H1 (cell line): ENCODE measurements at regions not wholly inside any gene's neighbourhood (a gene's known extent, or its start where the extent isn't known, plus 50 kb on each side); places are given as distances from the start of the nearest gene placed in this dataset.

Experiments used
- CTCF ChIA-PET: fragments of 300-600 bp; sonication (Branson Sonifier 250); formaldehyde crosslinking; loops from one replicate; lab custom pipeline; 2021; ENCODE audit not compliant: partially characterized antibody; lab: Charles Lee
- POLR2A ChIA-PET: fragments of 300-600 bp; sonication (Branson Sonifier 250); formaldehyde crosslinking; loops from one replicate; lab custom pipeline; 2021; ENCODE audit warnings: inconsistent platforms; ENCODE audit not compliant: partially characterized antibody; lab: Charles Lee
- DNase-seq, 2 experiments: peaks; one replicate each; pipeline versions ENCODE4 v3.0.0 to v3.0.0-alpha.2; 2010 to 2022; ENCODE audit warnings: low spot score in 2 of 2, low read depth in 1 of 2, mixed read lengths in 1 of 2
- FAIRE-seq: peaks from 2 replicates; lab custom pipeline; 2011; peaks lifted over from hg19 to GRCh38; lab: Jason Lieb, UNC
- H2AFZ ChIP-seq: 2 replicates; pipeline ENCODE4 v1.8.1; 2012; ENCODE audit warnings: low read length, inconsistent platforms
- H2AK5ac ChIP-seq: 2 replicates; pipeline ENCODE4 v1.6.1; 2013; ENCODE audit warnings: low read depth, low read length
- H2BK120ac ChIP-seq: replicated peaks from 2 replicates; pipeline ENCODE3; 2013; ENCODE audit warnings: low read depth, low read length, inconsistent platforms
- H2BK12ac ChIP-seq: 2 replicates; pipeline ENCODE4 v1.6.1; 2013; ENCODE audit warnings: low read depth, low read length
- H2BK15ac ChIP-seq: 2 replicates; pipeline ENCODE4 v1.6.1; 2013; ENCODE audit warnings: low read length
- H2BK20ac ChIP-seq: 2 replicates; pipeline ENCODE4 v1.6.1; 2013; ENCODE audit warnings: low read length
- H2BK5ac ChIP-seq: 2 replicates; pipeline ENCODE4 v1.6.1; 2013; ENCODE audit warnings: low read depth, low read length
- H3K14ac ChIP-seq: 2 replicates; pipeline ENCODE4 v1.6.1; 2013; ENCODE audit warnings: inconsistent platforms; ENCODE audit not compliant: insufficient read length
- H3K18ac ChIP-seq: 2 replicates; pipeline ENCODE4 v1.6.1; 2013; ENCODE audit warnings: low read length; ENCODE audit errors: extremely low read depth
- H3K23ac ChIP-seq: 2 replicates; pipeline ENCODE4 v1.6.1; 2013; ENCODE audit warnings: inconsistent platforms; ENCODE audit not compliant: insufficient read length
- H3K23me2 ChIP-seq: 2 replicates; pipeline ENCODE4 v1.6.1; 2013; ENCODE audit warnings: low read depth, low read length
- H3K27ac ChIP-seq: 2 replicates; pipeline ENCODE4 v1.6.1; 2011; ENCODE audit warnings: low read depth, low read length, inconsistent platforms
- H3K27me3 ChIP-seq, 4 experiments: replicated peaks in 1 of 4; 1 replicate in 1 of 4; 2 replicates in 3 of 4; pipeline versions ENCODE4 v1.6.1 to v1.8.1; 2011 to 2013; ENCODE audit warnings: low read length in 3 of 4, mild to moderate bottlenecking in 3 of 4, inconsistent platforms in 2 of 4, mixed read lengths in 2 of 4, moderate library complexity in 1 of 4; ENCODE audit not compliant: control insufficient read depth in 3 of 4, insufficient read depth in 3 of 4; ENCODE audit errors: extremely low read depth in 1 of 4
- H3K36me3 ChIP-seq, 4 experiments: 2 replicates each; pipeline versions ENCODE4 v1.6.1 to v1.8.1; 2011 to 2013; ENCODE audit warnings: mild to moderate bottlenecking in 4 of 4, low read length in 3 of 4, moderate library complexity in 2 of 4, control low read depth in 1 of 4, inconsistent platforms in 1 of 4; ENCODE audit not compliant: insufficient read depth in 4 of 4, control insufficient read depth in 2 of 4
- H3K4ac ChIP-seq: replicated peaks from 2 replicates; pipeline ENCODE3; 2013; ENCODE audit warnings: low read length, low read depth, mixed read lengths, inconsistent platforms; ENCODE audit not compliant: insufficient read length
- H3K4me1 ChIP-seq, 4 experiments: replicated peaks in 1 of 4; 1 replicate in 1 of 4; 2 replicates in 3 of 4; pipeline versions ENCODE4 v1.6.1 to v1.8.1; 2011 to 2013; ENCODE audit warnings: low read length in 3 of 4, inconsistent platforms in 2 of 4, mixed read lengths in 1 of 4; ENCODE audit not compliant: insufficient read depth in 4 of 4, control insufficient read depth in 3 of 4
- H3K4me2 ChIP-seq, 2 experiments: 2 replicates each; pipeline versions ENCODE4 v1.6.1 to v1.8.1; 2011 to 2013; ENCODE audit warnings: low read depth in 2 of 2, low read length in 2 of 2, control low read depth in 1 of 2, inconsistent platforms in 1 of 2, mild to moderate bottlenecking in 1 of 2; ENCODE audit not compliant: insufficient read depth in 1 of 2
- H3K4me3 ChIP-seq, 4 experiments: fragments of 200-600, 300-600 bp in 1 of 4; sonication (generic), shearing (Covaris generic), sonication (Bioruptor Twin) in 1 of 4; 2 replicates each; pipeline versions ENCODE4 v1.5.1 to v1.8.1; 2011 to 2016; ENCODE audit warnings: low read length in 4 of 4, low read depth in 3 of 4, control low read depth in 2 of 4, inconsistent platforms in 2 of 4, mild to moderate bottlenecking in 2 of 4, mixed read lengths in 1 of 4, moderate library complexity in 1 of 4; ENCODE audit not compliant: insufficient read depth in 2 of 4; ENCODE audit errors: extremely low read depth in 1 of 4
- H3K56ac ChIP-seq: replicated peaks from 2 replicates; pipeline ENCODE3; 2013; ENCODE audit warnings: low read depth, mild to moderate bottlenecking, mixed read lengths, low read length, inconsistent platforms; ENCODE audit not compliant: insufficient read length
- H3K79me1 ChIP-seq: 2 replicates; pipeline ENCODE4 v1.6.1; 2013; ENCODE audit warnings: low read depth, low read length, control low read depth
- H3K79me2 ChIP-seq, 2 experiments: 2 replicates each; pipeline versions ENCODE4 v1.6.1 to v1.8.1; 2012 to 2013; ENCODE audit warnings: low read length in 2 of 2, mild to moderate bottlenecking in 2 of 2, inconsistent platforms in 1 of 2; ENCODE audit not compliant: insufficient read depth in 2 of 2, control insufficient read depth in 1 of 2
- H3K9ac ChIP-seq, 4 experiments: replicated peaks in 1 of 4; 1 replicate in 1 of 4; 2 replicates in 3 of 4; pipeline versions ENCODE4 v1.6.1 to v1.8.1; 2011 to 2013; ENCODE audit warnings: low read depth in 3 of 4, low read length in 3 of 4, control low read depth in 2 of 4, mild to moderate bottlenecking in 2 of 4, moderate library complexity in 2 of 4, inconsistent platforms in 1 of 4; ENCODE audit errors: extremely low read depth in 1 of 4
- H3K9me3 ChIP-seq, 2 experiments: 2 replicates each; pipeline versions ENCODE4 v1.6.1 to v1.8.1; 2012 to 2013; ENCODE audit warnings: mild to moderate bottlenecking in 2 of 2, moderate library complexity in 2 of 2, control low read depth in 1 of 2, inconsistent platforms in 1 of 2, low read depth in 1 of 2, low read length in 1 of 2, mixed read lengths in 1 of 2; ENCODE audit not compliant: insufficient read depth in 2 of 2
- H4K20me1 ChIP-seq, 2 experiments: replicated peaks in 1 of 2; 2 replicates each; pipeline versions ENCODE3 to v1.8.1; 2011 to 2013; ENCODE audit warnings: inconsistent platforms in 2 of 2, low read length in 2 of 2, mild to moderate bottlenecking in 1 of 2; ENCODE audit not compliant: insufficient read depth in 2 of 2, control insufficient read depth in 1 of 2
- H4K5ac ChIP-seq: 2 replicates; pipeline ENCODE4 v1.6.1; 2013; ENCODE audit warnings: low read length, low read depth, mixed read lengths, inconsistent platforms; ENCODE audit not compliant: insufficient read length
- H4K8ac ChIP-seq: 2 replicates; pipeline ENCODE4 v1.8.0; 2013; ENCODE audit warnings: mild to moderate bottlenecking, moderate library complexity, low read length, inconsistent platforms; ENCODE audit not compliant: insufficient read depth; ENCODE audit errors: extremely low read depth
- H4K91ac ChIP-seq: replicated peaks from 2 replicates; pipeline ENCODE3; 2013; ENCODE audit warnings: low read length, mixed read lengths, inconsistent platforms; ENCODE audit not compliant: insufficient read length
- ASH2L ChIP-seq: fragments of 200-600, 300-600 bp; sonication (generic); IDR thresholded peaks from one replicate; pipeline ENCODE4 v1.7.1; 2017; ENCODE audit warnings: low read length
- BACH1 ChIP-seq: IDR thresholded peaks from 2 replicates; pipeline ENCODE4 v1.6.1; 2012; ENCODE audit warnings: low read length, improper control_type of control experiment
- CBX5 ChIP-seq: fragments of 300-800, 300-1000 bp; sonication (generic); IDR thresholded peaks from 2 replicates; pipeline ENCODE4 v1.7.1; 2016; ENCODE audit warnings: antibody characterized with exemption, low read length, low read depth
- CEBPB ChIP-seq: IDR thresholded peaks from 2 replicates; pipeline ENCODE4 v1.6.1; 2012; ENCODE audit warnings: low read depth, low read length
- CHD2 ChIP-seq: IDR thresholded peaks from 2 replicates; pipeline ENCODE4 v1.6.1; 2012; ENCODE audit warnings: low read length, improper control_type of control experiment
- E2F6 ChIP-seq: IDR thresholded peaks from 2 replicates; pipeline ENCODE4 v1.6.1; 2012; ENCODE audit warnings: inconsistent platforms
- GABPA ChIP-seq: IDR thresholded peaks from 2 replicates; pipeline ENCODE4 v1.6.1; 2011; ENCODE audit warnings: mild to moderate bottlenecking, low read length, moderate library complexity, borderline replicate concordance; ENCODE audit not compliant: insufficient read depth
- GTF2F1 ChIP-seq: IDR thresholded peaks from 2 replicates; pipeline ENCODE4 v1.6.1; 2012; ENCODE audit warnings: low read depth, low read length, improper control_type of control experiment, borderline replicate concordance
- MAX ChIP-seq: IDR thresholded peaks from 2 replicates; pipeline ENCODE4 v1.6.1; 2012; ENCODE audit warnings: inconsistent platforms
- RXRA ChIP-seq: IDR thresholded peaks from 2 replicates; pipeline ENCODE4 v1.6.1; 2011; ENCODE audit warnings: low read depth, mild to moderate bottlenecking, low read length, moderate library complexity; ENCODE audit not compliant: insufficient read depth
- SP1 ChIP-seq: IDR thresholded peaks from 2 replicates; pipeline ENCODE4 v1.6.1; 2011; ENCODE audit warnings: low read depth, low read length
- WGBS, 2 experiments: shearing (Covaris generic) in 1 of 2; methylation state at CpG; one replicate each; pipeline versions ENCODE4 v1.1.6 to v1.1.7; 2013 to 2015; ENCODE audit warnings: low lambda C conversion rate in 2 of 2, mixed read lengths in 2 of 2, inconsistent platforms in 1 of 2, low coverage in 1 of 2, missing lambda C conversion rate in 1 of 2; ENCODE audit not compliant: insufficient replicate concordance in 2 of 2, insufficient coverage in 1 of 2, insufficient read length in 1 of 2; ENCODE audit errors: extremely low coverage in 1 of 2, missing lambda C conversion rate in 1 of 2; 5-methylcytosine and 5-hydroxymethylcytosine counted together

GRCh38 chr7:9778367-9778766 is 1195.3 kb upstream of the PHF14 start:
- H2BK5ac ChIP-seq: no peak overlapping the region
- H2AK5ac ChIP-seq: no peak overlapping the region
- H3K4me1 ChIP-seq: no peaks in the 10 kb centered on the region
- no peak overlapping the region for H3K4me3 ChIP-seq
- H3K27me3 ChIP-seq: no peaks in the 10 kb centered on the region
- no peak overlapping the region for H2BK20ac ChIP-seq
- H3K56ac ChIP-seq: no peak overlapping the region
- POLR2A ChIA-PET: no interaction called here
- DNase-seq (no peak), FAIRE-seq (no peak)
- H3K9me3 ChIP-seq: no peaks in the 10 kb centered on the region
- H3K14ac ChIP-seq: no peak overlapping the region
- no peak overlapping the region for H3K4me2 ChIP-seq
- H3K36me3 ChIP-seq: no peaks in the 10 kb centered on the region
- no peak overlapping the region for H3K23ac ChIP-seq
- no peaks in the 10 kb centered on the region for H4K20me1 ChIP-seq
- no peak for TF ChIP-seq ASH2L
- TF ChIP-seq SP1: no peak
- no peak for TF ChIP-seq MAX
- TF ChIP-seq GTF2F1: no peak
- no peak for TF ChIP-seq BACH1
- no peak for TF ChIP-seq E2F6
- TF ChIP-seq RXRA: no peak
- TF ChIP-seq CBX5: no peak
- TF ChIP-seq CEBPB: no peak
- no peak for TF ChIP-seq GABPA
- no peak for TF ChIP-seq CHD2
- TF ChIP-seq, all 59 proteins: peak for 0
- H3K18ac ChIP-seq: no peak overlapping the region
- CTCF ChIA-PET: no interaction called here
- WGBS, 2 experiments: 90% methylated on average over 6 of the region's 7 CpGs; no CpG with 5 or more reads in 1 of the 2 experiments
- no peak overlapping the region for H2BK120ac ChIP-seq
- H4K5ac ChIP-seq: no peak overlapping the region
- no peak overlapping the region for H4K91ac ChIP-seq
- no peaks in the 10 kb centered on the region for H3K79me1 ChIP-seq
- no peaks in the 10 kb centered on the region for H3K79me2 ChIP-seq
- no peak overlapping the region for H3K27ac ChIP-seq
- no peak overlapping the region for H2BK12ac ChIP-seq
- H2AFZ ChIP-seq: no peak overlapping the region
- no peak overlapping the region for H2BK15ac ChIP-seq
- no peak overlapping the region for H3K9ac ChIP-seq
- H3K23me2 ChIP-seq: no peaks in the 10 kb centered on the region
- peak overlapping the region; percentile 3; the same call in 1 of the 2 replicates for H4K8ac ChIP-seq
- no peak overlapping the region for H3K4ac ChIP-seq
